ENCODE measurements at regions not wholly inside any gene's neighbourhood (a gene's known extent, or its start where the extent isn't known, plus 50 kb on each side); places are given as distances from the start of the nearest gene placed in this dataset.

DNA sequence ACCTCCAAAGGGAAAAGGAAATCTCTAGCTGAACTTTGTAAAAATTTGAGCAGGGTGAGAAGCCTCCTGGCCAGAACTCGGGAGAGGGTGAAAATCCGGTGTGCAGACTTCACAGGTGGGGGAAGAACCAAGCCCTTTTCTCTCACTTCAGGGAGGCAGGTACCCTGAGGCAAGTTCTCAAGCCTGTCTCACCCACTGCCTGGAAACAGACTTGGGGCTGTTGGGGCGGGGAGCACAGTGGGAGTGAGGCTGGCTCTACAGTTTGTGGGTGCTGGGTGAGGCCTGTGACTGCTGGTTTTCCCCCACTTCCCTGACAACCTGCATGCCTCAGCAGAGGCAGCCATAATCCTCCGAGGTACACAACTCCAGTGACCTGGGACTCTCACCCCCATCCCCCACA lies 187.1 kb downstream of the KIF4B start:
- H3K36me3 ChIP-seq (ENCODE audit: control insufficient read depth in 2 of 2, extremely low read depth in 1 of 2, insufficient read depth in 2 of 2, low read length in 2 of 2) = no peaks in the 10 kb centered on the region
- no peaks in the 10 kb centered on the region for H3K9me1 ChIP-seq (replicated peaks; ENCODE audit: control insufficient read depth, extremely low read depth, insufficient read depth, low read length)
- H3K9me3 ChIP-seq (replicated peaks; ENCODE audit: control insufficient read depth, insufficient read depth, low read length) = no peaks in the 10 kb centered on the region
- no peak overlapping the region for H2AFZ ChIP-seq (ENCODE audit: low read depth, low read length)
- H3K4me3 ChIP-seq (replicated peaks in 1 of 3; ENCODE audit: insufficient read depth in 1 of 3, low read depth in 1 of 3, low read length in 3 of 3) = no peak overlapping the region
- H3K4me1 ChIP-seq (ENCODE audit: control insufficient read depth, extremely low read depth, insufficient read depth, low read length) = no peaks in the 10 kb centered on the region
- no TSS peak for BruUV-seq (replicated peaks)
- FAIRE-seq (no peak), DNase-seq (ENCODE audit: low read depth, low spot score) (no peak)
- H3K9ac ChIP-seq (replicated peaks; ENCODE audit: extremely low read depth, insufficient read depth, low read length) = no peak overlapping the region
- no peaks in the 10 kb centered on the region for H3K79me2 ChIP-seq (ENCODE audit: control insufficient read depth, insufficient read depth, low read length)
- H3K27me3 ChIP-seq (ENCODE audit: control insufficient read depth in 2 of 2, insufficient read depth in 2 of 2, low read length in 2 of 2) = no peaks in the 10 kb centered on the region
- intact Hi-C loops (cut with micrococcal nuclease) = no loop called here
- no peak overlapping the region for H3K27ac ChIP-seq (ENCODE audit: insufficient read depth, low read depth, low read length)
- H4K20me1 ChIP-seq (replicated peaks; ENCODE audit: control insufficient read depth, extremely low read depth, insufficient read depth, low read length) = no peaks in the 10 kb centered on the region
- CTCF ChIA-PET = no interaction called here
- no peak for TF ChIP-seq FOS (IDR thresholded peaks at IDR 0.05; ENCODE audit: borderline replicate concordance, insufficient read depth, low read length)
- TF ChIP-seq MYC (IDR thresholded peaks at IDR 0.05; ENCODE audit: low read depth, low read length) = no peak
- TF ChIP-seq POLR2AphosphoS5 (IDR thresholded peaks at IDR 0.05; ENCODE audit: insufficient read depth, low read depth, low read length) = no peak
- no peak for TF ChIP-seq JUN (IDR thresholded peaks at IDR 0.05; ENCODE audit: borderline replicate concordance, insufficient read depth, insufficient read length, low read depth)
- TF ChIP-seq MAX (IDR thresholded peaks at IDR 0.05; ENCODE audit: insufficient read depth, insufficient read length) = no peak
- TF ChIP-seq GATA2 (IDR thresholded peaks at IDR 0.05; ENCODE audit: insufficient read depth, insufficient read length, low read depth, low read length) = no peak
- no peak for TF ChIP-seq EZH2 (IDR thresholded peaks at IDR 0.05; ENCODE audit: borderline replicate concordance, low read depth, low read length, severe bottlenecking)
- no peak for TF ChIP-seq CTCF (IDR thresholded peaks at IDR 0.05; ENCODE audit: extremely low read depth in 1 of 2, insufficient read depth in 1 of 2, low read depth in 1 of 2, low read length in 2 of 2)
- no peak for TF ChIP-seq POLR2A (IDR thresholded peaks at IDR 0.05; ENCODE audit: low read depth, low read length)
- dilution Hi-C loops (cut with MboI; ENCODE audit: extremely low pct_ligation_motif_present, low sequenced_read_pairs) = no loop called here
- POLR2A ChIA-PET = no interaction called here
- H3K4me2 ChIP-seq (ENCODE audit: insufficient read depth, low read length) = no peak overlapping the region

Measured in endothelial cell of umbilical vein (primary cell).